CD14-positive monocyte (primary cell): ENCODE measurements at regions not wholly inside any gene's neighbourhood (a gene's known extent, or its start where the extent isn't known, plus 50 kb on each side); places are given as distances from the start of the nearest gene placed in this dataset.

Experiments used
- DNase-seq, 3 donors: peaks; one replicate each; pipeline ENCODE4 v3.0.0-alpha.2; 2011 to 2022
- H2AFZ ChIP-seq: 2 replicates; pipeline ENCODE4 v1.6.0; 2012; ENCODE audit warnings: mild to moderate bottlenecking, low read depth, low read length, inconsistent platforms; ENCODE audit not compliant: insufficient read depth, poor library complexity, severe bottlenecking
- H3K27ac ChIP-seq, 2 donors: 1 replicate in 1 of 2; 2 replicates in 1 of 2; pipeline ENCODE4 v1.5.1; 2012 to 2013; ENCODE audit warnings: low read length in 2 of 2, control low read depth in 1 of 2, inconsistent platforms in 1 of 2, low read depth in 1 of 2, mild to moderate bottlenecking in 1 of 2
- H3K27me3 ChIP-seq, 2 donors: one replicate each; pipeline versions ENCODE4 v1.6.0 to v1.6.1; 2011 to 2013; ENCODE audit warnings: low read length in 2 of 2; ENCODE audit not compliant: control insufficient read depth in 2 of 2, insufficient read depth in 2 of 2
- H3K36me3 ChIP-seq, 2 donors: replicated peaks in 1 of 2; 1 replicate in 1 of 2; 2 replicates in 1 of 2; pipeline versions ENCODE4 v1.5.1 to v1.6.1; 2012 to 2013; ENCODE audit warnings: low read length in 2 of 2, control low read depth in 1 of 2, inconsistent platforms in 1 of 2, mild to moderate bottlenecking in 1 of 2; ENCODE audit not compliant: insufficient read depth in 2 of 2, control insufficient read depth in 1 of 2
- H3K4me1 ChIP-seq, 2 donors: 1 replicate in 1 of 2; 2 replicates in 1 of 2; pipeline versions ENCODE4 v1.5.1 to v1.6.1; 2012 to 2013; ENCODE audit warnings: low read length in 2 of 2, control low read depth in 1 of 2, inconsistent platforms in 1 of 2, mild to moderate bottlenecking in 1 of 2, moderate library complexity in 1 of 2; ENCODE audit not compliant: insufficient read depth in 2 of 2, control insufficient read depth in 1 of 2
- H3K4me2 ChIP-seq: replicated peaks from 2 replicates; pipeline ENCODE3; 2012; ENCODE audit warnings: low read length, moderate library complexity, mild to moderate bottlenecking; ENCODE audit not compliant: poor library complexity, severe bottlenecking; ENCODE audit errors: extremely low read depth
- H3K4me3 ChIP-seq, 3 experiments: fragments of 200-600 bp in 1 of 3; sonication (generic) in 1 of 3; replicated peaks in 1 of 3; 1 replicate in 2 of 3; 2 replicates in 1 of 3; pipeline ENCODE4 v1.5.1; 2011 to 2013; ENCODE audit warnings: low read length in 3 of 3, mild to moderate bottlenecking in 3 of 3, control low read depth in 2 of 3, low read depth in 2 of 3, inconsistent platforms in 1 of 3, moderate library complexity in 1 of 3
- H3K79me2 ChIP-seq: 2 replicates; pipeline ENCODE4 v1.6.0; 2012; ENCODE audit warnings: mild to moderate bottlenecking, control low read depth, inconsistent platforms, low read length, moderate library complexity; ENCODE audit not compliant: insufficient read depth
- H3K9ac ChIP-seq: 2 replicates; pipeline ENCODE4 v1.6.0; 2017; ENCODE audit warnings: low read length, mild to moderate bottlenecking; ENCODE audit not compliant: insufficient read depth, poor library complexity, severe bottlenecking
- H3K9me3 ChIP-seq, 2 donors: replicated peaks in 1 of 2; 1 replicate in 1 of 2; 2 replicates in 1 of 2; pipeline versions ENCODE4 v1.5.1 to v1.6.1; 2012 to 2013; ENCODE audit warnings: low read length in 2 of 2, control low read depth in 1 of 2; ENCODE audit not compliant: control insufficient read depth in 1 of 2, insufficient read depth in 1 of 2
- H4K20me1 ChIP-seq: 2 replicates; pipeline ENCODE4 v1.6.0; 2012; ENCODE audit warnings: mild to moderate bottlenecking, low read length, control low read depth, moderate library complexity; ENCODE audit not compliant: insufficient read depth
- H3K27ac Mint-ChIP-seq, 7 donors: one replicate each; pipeline ENCODE4 v1.8.0; 2020; ENCODE audit warnings: mild to moderate bottlenecking in 7 of 7, mixed read lengths in 7 of 7, moderate library complexity in 6 of 7, inconsistent platforms in 2 of 7
- H3K27me3 Mint-ChIP-seq, 3 donors: one replicate each; pipeline ENCODE4 v1.8.0; 2021 to 2022; ENCODE audit warnings: low read depth in 3 of 3, mild to moderate bottlenecking in 3 of 3, mixed read lengths in 3 of 3, moderate library complexity in 3 of 3, inconsistent platforms in 1 of 3
- H3K36me3 Mint-ChIP-seq, 2 donors: one replicate each; pipeline ENCODE4 v1.8.0; 2020; ENCODE audit warnings: mixed read lengths in 2 of 2, inconsistent platforms in 1 of 2, mild to moderate bottlenecking in 1 of 2
- H3K4me1 Mint-ChIP-seq: one replicate; pipeline ENCODE4 v1.8.0; 2020; ENCODE audit warnings: mild to moderate bottlenecking, mixed read lengths
- H3K4me3 Mint-ChIP-seq, 2 donors: one replicate each; pipeline ENCODE4 v1.8.0; 2020; ENCODE audit warnings: mild to moderate bottlenecking in 2 of 2, mixed read lengths in 2 of 2, moderate library complexity in 1 of 2
- H3K9me3 Mint-ChIP-seq, 7 donors: one replicate each; pipeline ENCODE4 v1.8.0; 2020 to 2022; ENCODE audit warnings: mixed read lengths in 7 of 7, mild to moderate bottlenecking in 6 of 7, moderate library complexity in 6 of 7, inconsistent platforms in 2 of 7
- WGBS: methylation state at CpG from one replicate; pipeline ENCODE4 v1.1.5; 2013; ENCODE audit warnings: missing lambda C conversion rate; ENCODE audit not compliant: insufficient coverage; 5-methylcytosine and 5-hydroxymethylcytosine counted together
- intact Hi-C, 2 donors: fragments of 100-400 bp; cut with micrococcal nuclease; formaldehyde crosslinking; loops; one replicate each; pipeline versions ENCODE4 v1.15.0 to v1.15.1; 2023
- TF ChIP-seq, protein P1 (sequence below): fragments of 200-600 bp; IDR thresholded peaks from one replicate; pipeline ENCODE4 v1.8.0; 2022; ENCODE audit warnings: antibody characterized with exemption, mild to moderate bottlenecking

DNA sequence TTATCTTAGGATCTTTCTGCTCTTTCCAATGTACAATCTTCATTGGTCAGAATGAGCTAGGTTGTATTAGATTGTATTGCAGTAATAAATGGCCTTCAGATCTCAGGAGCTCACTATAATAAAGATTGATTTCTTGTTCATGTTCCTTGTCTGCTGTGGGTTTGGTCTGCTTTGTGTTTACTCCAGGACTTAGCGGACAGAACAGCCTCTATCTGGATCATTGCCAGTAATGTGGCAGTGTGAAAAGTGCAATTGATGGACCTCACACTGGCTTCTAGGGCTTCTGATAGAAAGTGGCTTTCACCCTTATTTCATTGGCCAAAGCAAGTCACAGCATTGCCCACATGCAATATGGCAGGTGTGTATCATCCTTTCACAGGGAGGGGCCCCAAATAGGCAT lies 81.2 kb downstream of the BTG1 start:
- peaks cover 51 to 67% of the 10 kb centered on the region in 2 donors for H3K4me1 ChIP-seq
- Mint-ChIP-seq H3K4me1 (peaks cover 70% of the 10 kb centered on the region), H3K9me3 (no peaks in the 10 kb centered on the region), H3K27me3 (no peaks in the 10 kb centered on the region), H3K4me3 (no peak overlapping the region), H3K27ac (peak overlapping the region in 2 of 7 donors; percentile 64 to 68), H3K36me3 (no peaks in the 10 kb centered on the region)
- no peak for DNase-seq
- H2AFZ ChIP-seq, result no peak overlapping the region
- no peaks in the 10 kb centered on the region for H3K27me3 ChIP-seq
- no CpG with 5 or more reads among the region's 1 CpG for WGBS
- TF ChIP-seq, protein P1, sequence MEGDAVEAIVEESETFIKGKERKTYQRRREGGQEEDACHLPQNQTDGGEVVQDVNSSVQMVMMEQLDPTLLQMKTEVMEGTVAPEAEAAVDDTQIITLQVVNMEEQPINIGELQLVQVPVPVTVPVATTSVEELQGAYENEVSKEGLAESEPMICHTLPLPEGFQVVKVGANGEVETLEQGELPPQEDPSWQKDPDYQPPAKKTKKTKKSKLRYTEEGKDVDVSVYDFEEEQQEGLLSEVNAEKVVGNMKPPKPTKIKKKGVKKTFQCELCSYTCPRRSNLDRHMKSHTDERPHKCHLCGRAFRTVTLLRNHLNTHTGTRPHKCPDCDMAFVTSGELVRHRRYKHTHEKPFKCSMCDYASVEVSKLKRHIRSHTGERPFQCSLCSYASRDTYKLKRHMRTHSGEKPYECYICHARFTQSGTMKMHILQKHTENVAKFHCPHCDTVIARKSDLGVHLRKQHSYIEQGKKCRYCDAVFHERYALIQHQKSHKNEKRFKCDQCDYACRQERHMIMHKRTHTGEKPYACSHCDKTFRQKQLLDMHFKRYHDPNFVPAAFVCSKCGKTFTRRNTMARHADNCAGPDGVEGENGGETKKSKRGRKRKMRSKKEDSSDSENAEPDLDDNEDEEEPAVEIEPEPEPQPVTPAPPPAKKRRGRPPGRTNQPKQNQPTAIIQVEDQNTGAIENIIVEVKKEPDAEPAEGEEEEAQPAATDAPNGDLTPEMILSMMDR, result no peak
- no peaks in the 10 kb centered on the region for H4K20me1 ChIP-seq
- no peak overlapping the region for H3K4me3 ChIP-seq
- no peaks in the 10 kb centered on the region for H3K36me3 ChIP-seq
- peak overlapping the region in 1 of 2 donors; percentile 78 for H3K27ac ChIP-seq
- H3K9ac ChIP-seq, result no peak overlapping the region
- no peaks in the 10 kb centered on the region for H3K9me3 ChIP-seq
- peaks cover 11% of the 10 kb centered on the region for H3K79me2 ChIP-seq
- intact Hi-C loops, result no loop called here
- H3K4me2 ChIP-seq, result no peak overlapping the region

DNA sequence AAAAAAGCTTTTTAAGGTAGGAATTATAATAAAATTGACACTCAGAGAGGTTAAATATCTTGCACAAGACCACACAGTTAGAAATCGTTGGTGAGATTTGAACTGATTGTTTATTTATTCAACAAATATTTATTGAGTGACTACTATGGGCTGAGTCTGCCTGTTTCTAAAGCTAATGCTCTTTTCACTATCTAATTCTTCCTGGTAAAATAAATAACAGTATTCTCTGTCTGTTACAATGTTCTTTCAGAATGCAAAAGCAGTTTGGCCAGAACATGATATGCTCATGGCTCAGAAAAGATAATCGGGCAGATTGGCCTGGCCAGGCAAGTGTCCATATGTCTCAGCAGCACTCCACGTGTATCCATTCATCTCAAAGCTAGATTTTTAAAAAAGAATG lies 82.0 kb downstream of the BTG1 start:
- Histone ChIP-seq H3K27me3 (no peaks in the 10 kb centered on the region), H2AFZ (no peak overlapping the region), H3K36me3 (no peaks in the 10 kb centered on the region), H3K9ac (no peak overlapping the region), H3K79me2 (peaks cover 11% of the 10 kb centered on the region), H3K27ac (no peak overlapping the region), H3K4me1 (peaks cover 51 to 67% of the 10 kb centered on the region in 2 donors), H4K20me1 (no peaks in the 10 kb centered on the region), H3K9me3 (no peaks in the 10 kb centered on the region), H3K4me3 (no peak overlapping the region), H3K4me2 (no peak overlapping the region)
- no peak overlapping the region for H3K27ac Mint-ChIP-seq
- TF ChIP-seq, protein P1, result no peak
- H3K36me3 Mint-ChIP-seq, result no peaks in the 10 kb centered on the region
- H3K27me3 Mint-ChIP-seq, result peaks cover 0 to under 1% (median 0%) of the 10 kb centered on the region in 3 donors
- no peak overlapping the region for H3K4me3 Mint-ChIP-seq
- intact Hi-C loops, result no loop called here
- DNase-seq, result no peak
- H3K9me3 Mint-ChIP-seq, result no peaks in the 10 kb centered on the region
- H3K4me1 Mint-ChIP-seq, result peaks cover 71% of the 10 kb centered on the region
- WGBS, result 100% methylated on average over 1 of the region's 3 CpGs
